Neural progenitor cell (in vitro differentiated cells): ENCODE measurements at regions not wholly inside any gene's neighbourhood (a gene's known extent, or its start where the extent isn't known, plus 50 kb on each side); places are given as distances from the start of the nearest gene placed in this dataset.
"Not testable (repeated sequence)": the region's sequence is repeated elsewhere in the genome, so short reads cannot be mapped to it uniquely, and the experiment has no call there.

ENCODE experiments used
- DNase-seq: peaks from one replicate; pipeline ENCODE4 v3.0.0-alpha.2; 2016; ENCODE audit warnings: low spot score
- H2AFZ ChIP-seq: fragments of 200-600 bp; sonication (generic); replicated peaks from 2 replicates; pipeline ENCODE4 v1.6.1; 2016; ENCODE audit warnings: antibody characterized with exemption
- H3F3A ChIP-seq: fragments of 200-600 bp; sonication (generic); 2 replicates; pipeline ENCODE4 v1.6.1; 2016; ENCODE audit warnings: antibody characterized with exemption, low read depth
- H3K27ac ChIP-seq: fragments of 200-600 bp; sonication (generic); 2 replicates; pipeline ENCODE4 v1.5.1; 2016; ENCODE audit warnings: mild to moderate bottlenecking
- H3K27me3 ChIP-seq: fragments of 200-600 bp; sonication (generic); 2 replicates; pipeline ENCODE4 v1.6.1; 2016; ENCODE audit warnings: mild to moderate bottlenecking, moderate library complexity
- H3K36me3 ChIP-seq: fragments of 200-600 bp; sonication (generic); 2 replicates; pipeline ENCODE4 v1.5.1; 2016
- H3K4me1 ChIP-seq: fragments of 200-600 bp; sonication (generic); 2 replicates; pipeline ENCODE4 v1.6.1; 2016; ENCODE audit warnings: mixed run types
- H3K4me2 ChIP-seq: fragments of 200-600 bp; sonication (generic); 2 replicates; pipeline ENCODE4 v1.6.1; 2016
- H3K4me3 ChIP-seq: fragments of 200-600 bp; sonication (generic); 2 replicates; pipeline ENCODE4 v1.5.1; 2016
- H3K79me2 ChIP-seq: fragments of 200-600 bp; sonication (generic); 2 replicates; pipeline ENCODE4 v1.6.1; 2016; ENCODE audit warnings: low read depth
- H3K9ac ChIP-seq: fragments of 200-600 bp; sonication (generic); 2 replicates; pipeline ENCODE4 v1.6.1; 2016
- H3K9me3 ChIP-seq: fragments of 200-600 bp; sonication (generic); 2 replicates; pipeline ENCODE4 v1.5.1; 2016; ENCODE audit warnings: low read depth
- H4K20me1 ChIP-seq: fragments of 200-600 bp; sonication (generic); 2 replicates; pipeline ENCODE4 v1.6.1; 2016; ENCODE audit warnings: low read depth
- H3K27ac Mint-ChIP-seq: 3 replicates; pipeline ENCODE4 v1.8.0; 2021; ENCODE audit warnings: mixed read lengths
- H3K27me3 Mint-ChIP-seq: 2 replicates; pipeline ENCODE4 v1.8.0; 2022; ENCODE audit warnings: low read depth, mild to moderate bottlenecking, inconsistent platforms, moderate library complexity, mixed read lengths; ENCODE audit not compliant: insufficient read depth
- H3K36me3 Mint-ChIP-seq: 3 replicates; pipeline ENCODE4 v1.8.0; 2021; ENCODE audit warnings: mixed read lengths
- H3K4me1 Mint-ChIP-seq: 3 replicates; pipeline ENCODE4 v1.8.0; 2021; ENCODE audit warnings: mixed read lengths
- H3K4me3 Mint-ChIP-seq: 3 replicates; pipeline ENCODE4 v1.8.0; 2021; ENCODE audit warnings: mild to moderate bottlenecking, moderate library complexity, mixed read lengths
- H3K9me3 Mint-ChIP-seq: 3 replicates; pipeline ENCODE4 v1.8.0; 2020; ENCODE audit warnings: mixed read lengths
- EZH2 ChIP-seq: fragments of 200-600 bp; sonication (generic); IDR thresholded peaks from 2 replicates; pipeline ENCODE4 v1.6.1; 2017; ENCODE audit warnings: antibody characterized with exemption, mild to moderate bottlenecking, moderate library complexity
- EZH2phosphoT487 ChIP-seq: fragments of 200-600 bp; sonication (generic); IDR thresholded peaks from 2 replicates; pipeline ENCODE4 v1.6.1; 2017; ENCODE audit warnings: antibody characterized with exemption
- TF ChIP-seq, protein P1 (sequence below): fragments of 200-600 bp; sonication (generic); IDR thresholded peaks from 2 replicates; pipeline ENCODE4 v1.5.1; 2017; ENCODE audit warnings: antibody characterized with exemption, mild to moderate bottlenecking

DNA sequence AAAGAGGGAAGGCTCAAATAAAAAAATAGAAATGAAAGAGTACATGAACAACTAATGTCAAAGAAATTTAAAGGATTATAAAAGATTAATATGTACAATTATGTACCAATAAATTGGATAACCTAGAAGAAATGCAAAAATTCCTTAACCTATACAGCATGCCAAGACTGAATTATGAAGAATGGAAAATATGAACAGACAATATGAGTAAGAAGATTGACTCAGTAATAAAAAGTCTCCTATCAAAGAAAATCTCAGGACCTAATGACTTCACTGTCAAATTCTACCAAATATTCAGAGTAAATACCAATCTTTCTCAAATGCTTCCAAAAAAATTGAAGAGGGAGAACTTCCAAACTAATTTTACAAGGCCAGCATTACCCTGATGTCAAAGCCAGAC, 120.2 kb upstream of the SPOPL start:
- H3K27ac ChIP-seq, result no peak overlapping the region
- H3K4me1 Mint-ChIP-seq, result no peaks in the 10 kb centered on the region

GRCh38 chr2:138382672-138383071, 118.9 kb upstream of the SPOPL start:
- no peaks in the 10 kb centered on the region for H3F3A ChIP-seq
- Mint-ChIP-seq H3K9me3 (no peaks in the 10 kb centered on the region), H3K27ac (no peak overlapping the region), H3K27me3 (no peaks in the 10 kb centered on the region), H3K4me3 (no peak overlapping the region), H3K36me3 (no peaks in the 10 kb centered on the region), H3K4me1 (no peaks in the 10 kb centered on the region)
- no peak overlapping the region for H3K9ac ChIP-seq
- no peak overlapping the region for H2AFZ ChIP-seq
- no peaks in the 10 kb centered on the region for H3K36me3 ChIP-seq
- no peaks in the 10 kb centered on the region for H3K79me2 ChIP-seq
- no peak overlapping the region for H3K4me3 ChIP-seq
- no peaks in the 10 kb centered on the region for H3K4me1 ChIP-seq
- no peak overlapping the region for H3K27ac ChIP-seq
- H4K20me1 ChIP-seq, result no peaks in the 10 kb centered on the region
- DNase-seq, result no peak
- H3K9me3 ChIP-seq, result no peaks in the 10 kb centered on the region
- no peaks in the 10 kb centered on the region for H3K27me3 ChIP-seq
- no peak overlapping the region for H3K4me2 ChIP-seq
- TF ChIP-seq EZH2, result no peak
- TF ChIP-seq, protein P1, sequence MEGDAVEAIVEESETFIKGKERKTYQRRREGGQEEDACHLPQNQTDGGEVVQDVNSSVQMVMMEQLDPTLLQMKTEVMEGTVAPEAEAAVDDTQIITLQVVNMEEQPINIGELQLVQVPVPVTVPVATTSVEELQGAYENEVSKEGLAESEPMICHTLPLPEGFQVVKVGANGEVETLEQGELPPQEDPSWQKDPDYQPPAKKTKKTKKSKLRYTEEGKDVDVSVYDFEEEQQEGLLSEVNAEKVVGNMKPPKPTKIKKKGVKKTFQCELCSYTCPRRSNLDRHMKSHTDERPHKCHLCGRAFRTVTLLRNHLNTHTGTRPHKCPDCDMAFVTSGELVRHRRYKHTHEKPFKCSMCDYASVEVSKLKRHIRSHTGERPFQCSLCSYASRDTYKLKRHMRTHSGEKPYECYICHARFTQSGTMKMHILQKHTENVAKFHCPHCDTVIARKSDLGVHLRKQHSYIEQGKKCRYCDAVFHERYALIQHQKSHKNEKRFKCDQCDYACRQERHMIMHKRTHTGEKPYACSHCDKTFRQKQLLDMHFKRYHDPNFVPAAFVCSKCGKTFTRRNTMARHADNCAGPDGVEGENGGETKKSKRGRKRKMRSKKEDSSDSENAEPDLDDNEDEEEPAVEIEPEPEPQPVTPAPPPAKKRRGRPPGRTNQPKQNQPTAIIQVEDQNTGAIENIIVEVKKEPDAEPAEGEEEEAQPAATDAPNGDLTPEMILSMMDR, result no peak
- TF ChIP-seq EZH2phosphoT487, result no peak

More for the DNA sequence above, 120.2 kb upstream of the SPOPL start:
- H3K36me3 Mint-ChIP-seq, result no peaks in the 10 kb centered on the region
- no peaks in the 10 kb centered on the region for H3K27me3 Mint-ChIP-seq
- H3K9me3 Mint-ChIP-seq, result no peaks in the 10 kb centered on the region
- Histone ChIP-seq H3F3A (no peaks in the 10 kb centered on the region), H3K4me2 (no peak overlapping the region), H2AFZ (no peak overlapping the region), H3K4me3 (no peak overlapping the region), H3K9ac (no peak overlapping the region), H3K4me1 (no peaks in the 10 kb centered on the region), H3K79me2 (no peaks in the 10 kb centered on the region), H4K20me1 (no peaks in the 10 kb centered on the region), H3K9me3 (no peaks in the 10 kb centered on the region), H3K36me3 (no peaks in the 10 kb centered on the region), H3K27me3 (no peaks in the 10 kb centered on the region)
- no peak overlapping the region for H3K27ac Mint-ChIP-seq
- no peak overlapping the region for H3K4me3 Mint-ChIP-seq
- DNase-seq, result no peak
- TF ChIP-seq EZH2, result no peak
- TF ChIP-seq, protein P1, result no peak
- no peak for TF ChIP-seq EZH2phosphoT487

GRCh38 chr2:138386191-138386590, 115.4 kb upstream of the SPOPL start:
- H3K4me3 ChIP-seq, H3K4me1 ChIP-seq, H3K27ac Mint-ChIP-seq, H3K27me3 Mint-ChIP-seq, H3K4me3 Mint-ChIP-seq, H3K27me3 ChIP-seq, H2AFZ ChIP-seq, H3F3A ChIP-seq, H4K20me1 ChIP-seq, H3K9me3 Mint-ChIP-seq, H3K9ac ChIP-seq, H3K4me2 ChIP-seq, DNase-seq, H3K9me3 ChIP-seq, H3K36me3 Mint-ChIP-seq, H3K27ac ChIP-seq, H3K4me1 Mint-ChIP-seq, H3K36me3 ChIP-seq, H3K79me2 ChIP-seq: not testable (repeated sequence)
- TF ChIP-seq, protein P1, result peak; percentile 41

- no peaks in the 10 kb centered on the region for H3K9me3 Mint-ChIP-seq
- TF ChIP-seq EZH2, result no peak
- H3K27me3 Mint-ChIP-seq, result no peaks in the 10 kb centered on the region
- H3F3A ChIP-seq, result no peaks in the 10 kb centered on the region
- DNase-seq, result no peak
- no peak overlapping the region for H3K27ac Mint-ChIP-seq
- H3K4me1 ChIP-seq, result no peaks in the 10 kb centered on the region
- H3K79me2 ChIP-seq, result no peaks in the 10 kb centered on the region
- no peaks in the 10 kb centered on the region for H3K36me3 Mint-ChIP-seq
- H3K4me1 Mint-ChIP-seq, result peaks cover 3% of the 10 kb centered on the region
- H4K20me1 ChIP-seq, result no peaks in the 10 kb centered on the region
- no peak overlapping the region for H3K4me3 ChIP-seq
- H3K27ac ChIP-seq, result no peak overlapping the region
- no peak overlapping the region for H3K4me3 Mint-ChIP-seq
- no peak overlapping the region for H3K4me2 ChIP-seq
- H2AFZ ChIP-seq, result no peak overlapping the region
- H3K9me3 ChIP-seq, result no peaks in the 10 kb centered on the region
- no peaks in the 10 kb centered on the region for H3K36me3 ChIP-seq
- no peaks in the 10 kb centered on the region for H3K27me3 ChIP-seq
- no peak overlapping the region for H3K9ac ChIP-seq
These were observed 112.5 kb upstream of the SPOPL start for GRCh38 chr2:138389063-138389462.
